ENCODE measurements at regions not wholly inside any gene's neighbourhood (a gene's known extent, or its start where the extent isn't known, plus 50 kb on each side); places are given as distances from the start of the nearest gene placed in this dataset.

GRCh38 chr3:180829409-180830405 lies 82.8 kb upstream of the FXR1 start:
- intact Hi-C loops (cut with micrococcal nuclease): no loop called here
- no peaks in the 10 kb centered on the region for H3K27me3 ChIP-seq (ENCODE audit: low read depth)
- H3K4me1 ChIP-seq: no peaks in the 10 kb centered on the region
- H3K36me3 ChIP-seq: no peaks in the 10 kb centered on the region
- DNase-seq: no peak
- no peaks in the 10 kb centered on the region for H3K9me3 ChIP-seq (replicated peaks)
- TF ChIP-seq CTCF (IDR thresholded peaks at IDR 0.05; ENCODE audit: borderline replicate concordance): no peak
- H3K27ac ChIP-seq (replicated peaks): no peak overlapping the region
- no peak overlapping the region for H3K4me3 ChIP-seq

- Histone ChIP-seq H3K4me1 (no peaks in the 10 kb centered on the region), H3K36me3 (no peaks in the 10 kb centered on the region), H3K9me3 (replicated peaks) (peaks cover 19% of the 10 kb centered on the region), H3K4me3 (no peak overlapping the region), H3K27me3 (ENCODE audit: low read depth) (no peaks in the 10 kb centered on the region), H3K27ac (replicated peaks) (no peak overlapping the region)
- no peak for DNase-seq
- intact Hi-C loops (cut with micrococcal nuclease): no loop called here
- no peak for TF ChIP-seq CTCF (IDR thresholded peaks at IDR 0.05; ENCODE audit: borderline replicate concordance)
Observed at GRCh38 chr3:180835501-180835900, 77.0 kb upstream of the FXR1 start.

- Histone ChIP-seq H3K27me3 (ENCODE audit: low read depth) (no peaks in the 10 kb centered on the region), H3K4me3 (no peak overlapping the region), H3K4me1 (no peaks in the 10 kb centered on the region), H3K9me3 (replicated peaks) (peaks cover 31% of the 10 kb centered on the region), H3K36me3 (no peaks in the 10 kb centered on the region), H3K27ac (replicated peaks) (no peak overlapping the region)
- TF ChIP-seq CTCF (IDR thresholded peaks at IDR 0.05; ENCODE audit: borderline replicate concordance): no peak
- intact Hi-C loops (cut with micrococcal nuclease): no loop called here
- DNase-seq: no peak
Observed at GRCh38 chr3:180836766-180837165, 75.7 kb upstream of the FXR1 start.

GRCh38 chr3:180854887-180855286 lies 57.6 kb upstream of the FXR1 start:
- H3K36me3 ChIP-seq: no peaks in the 10 kb centered on the region
- intact Hi-C loops (cut with micrococcal nuclease): no loop called here
- H3K4me1 ChIP-seq: no peaks in the 10 kb centered on the region
- no peak overlapping the region for H3K4me3 ChIP-seq
- no peak overlapping the region for H3K27ac ChIP-seq (replicated peaks)
- H3K9me3 ChIP-seq (replicated peaks): peaks cover 33% of the 10 kb centered on the region
- TF ChIP-seq CTCF (IDR thresholded peaks at IDR 0.05; ENCODE audit: borderline replicate concordance): no peak
- no peaks in the 10 kb centered on the region for H3K27me3 ChIP-seq (ENCODE audit: low read depth)
- no peak for DNase-seq

- no peak for DNase-seq
- Histone ChIP-seq H3K4me1 (no peaks in the 10 kb centered on the region), H3K4me3 (no peak overlapping the region), H3K27me3 (ENCODE audit: low read depth) (no peaks in the 10 kb centered on the region), H3K9me3 (replicated peaks) (peaks cover 35% of the 10 kb centered on the region), H3K36me3 (no peaks in the 10 kb centered on the region), H3K27ac (replicated peaks) (no peak overlapping the region)
- no peak for TF ChIP-seq CTCF (IDR thresholded peaks at IDR 0.05; ENCODE audit: borderline replicate concordance)
- intact Hi-C loops (cut with micrococcal nuclease): no loop called here
Observed at GRCh38 chr3:180855364-180855763, 57.1 kb upstream of the FXR1 start.

Measured in left ventricle myocardium inferior (tissue), 1 donor.